22Rv1 (cell line): ENCODE measurements at regions not wholly inside any gene's neighbourhood (a gene's known extent, or its start where the extent isn't known, plus 50 kb on each side); places are given as distances from the start of the nearest gene placed in this dataset.

Experiments
- H3K27ac ChIP-seq: fragments of 450-650 bp; 2 replicates; pipeline ENCODE4 v1.5.1; 2017
- ZFX ChIP-seq: fragments of 450-650 bp; IDR thresholded peaks from 2 replicates; pipeline ENCODE4 v1.6.1; 2017; ENCODE audit warnings: antibody characterized with exemption, borderline replicate concordance
- TF ChIP-seq, protein P1 (sequence below): fragments of 450-650 bp; IDR thresholded peaks from 2 replicates; pipeline ENCODE4 v1.5.1; 2017; ENCODE audit warnings: mild to moderate bottlenecking

DNA sequence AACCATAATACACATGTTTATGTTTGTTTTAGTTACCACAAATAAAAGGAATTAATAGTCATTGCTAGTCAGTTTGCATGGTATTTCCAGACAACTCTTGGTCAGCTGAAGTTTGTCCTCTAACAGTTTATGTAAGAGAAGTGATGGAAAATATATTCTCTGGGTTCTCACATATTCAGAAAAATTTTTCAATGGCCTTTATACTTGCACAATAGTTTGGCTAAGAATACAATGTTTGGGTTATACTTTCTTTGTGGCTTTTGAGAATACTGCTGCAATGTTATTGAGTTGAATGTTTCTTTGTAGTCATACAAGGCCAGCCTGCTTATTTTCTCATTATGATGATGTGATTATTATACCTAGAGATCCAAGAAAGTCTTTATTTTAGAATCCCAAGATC, 133.9 kb downstream of the RAP2B start:
- H3K27ac ChIP-seq = no peak overlapping the region
- TF ChIP-seq ZFX = no peak
- TF ChIP-seq, protein P1, sequence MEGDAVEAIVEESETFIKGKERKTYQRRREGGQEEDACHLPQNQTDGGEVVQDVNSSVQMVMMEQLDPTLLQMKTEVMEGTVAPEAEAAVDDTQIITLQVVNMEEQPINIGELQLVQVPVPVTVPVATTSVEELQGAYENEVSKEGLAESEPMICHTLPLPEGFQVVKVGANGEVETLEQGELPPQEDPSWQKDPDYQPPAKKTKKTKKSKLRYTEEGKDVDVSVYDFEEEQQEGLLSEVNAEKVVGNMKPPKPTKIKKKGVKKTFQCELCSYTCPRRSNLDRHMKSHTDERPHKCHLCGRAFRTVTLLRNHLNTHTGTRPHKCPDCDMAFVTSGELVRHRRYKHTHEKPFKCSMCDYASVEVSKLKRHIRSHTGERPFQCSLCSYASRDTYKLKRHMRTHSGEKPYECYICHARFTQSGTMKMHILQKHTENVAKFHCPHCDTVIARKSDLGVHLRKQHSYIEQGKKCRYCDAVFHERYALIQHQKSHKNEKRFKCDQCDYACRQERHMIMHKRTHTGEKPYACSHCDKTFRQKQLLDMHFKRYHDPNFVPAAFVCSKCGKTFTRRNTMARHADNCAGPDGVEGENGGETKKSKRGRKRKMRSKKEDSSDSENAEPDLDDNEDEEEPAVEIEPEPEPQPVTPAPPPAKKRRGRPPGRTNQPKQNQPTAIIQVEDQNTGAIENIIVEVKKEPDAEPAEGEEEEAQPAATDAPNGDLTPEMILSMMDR = no peak

DNA sequence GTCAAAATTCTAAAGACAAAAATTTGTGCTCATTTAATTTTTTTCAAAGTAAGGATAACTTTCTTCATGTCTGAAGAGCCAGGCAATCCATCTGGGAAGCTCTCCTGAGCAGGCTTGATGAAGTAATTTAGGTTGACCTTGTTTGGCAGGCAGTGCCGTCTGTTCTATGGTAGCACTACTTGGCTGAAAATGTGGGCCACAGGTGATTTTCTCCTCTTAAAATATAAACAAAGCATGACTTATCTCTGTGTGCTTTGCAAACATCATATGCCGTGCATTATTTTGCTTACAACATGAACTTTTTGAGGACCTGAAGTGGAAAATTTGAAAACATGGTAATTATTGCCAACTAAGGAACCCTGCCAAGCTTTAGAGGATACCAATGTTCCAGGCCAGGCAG, 143.2 kb downstream of the RAP2B start:
- no peak overlapping the region for H3K27ac ChIP-seq
- no peak for TF ChIP-seq ZFX
- TF ChIP-seq, protein P1 = no peak

DNA sequence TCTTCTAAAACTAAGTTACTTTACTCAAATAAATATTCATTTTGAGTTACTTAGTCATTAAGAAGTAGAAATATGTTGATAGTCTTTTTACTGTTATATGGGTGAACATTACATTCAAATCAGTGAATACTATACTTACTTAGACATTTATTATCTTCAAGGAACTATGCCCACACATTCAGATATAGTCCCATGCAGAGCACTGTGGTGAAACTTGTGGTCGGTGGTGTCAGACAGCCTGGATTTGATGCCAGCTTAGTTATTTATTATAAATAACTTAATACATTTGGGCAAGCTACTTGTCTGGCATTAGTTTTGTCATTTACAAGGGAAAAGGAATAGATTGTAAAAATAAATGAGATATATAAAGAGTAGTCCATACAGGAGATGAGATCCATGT, 149.5 kb downstream of the RAP2B start:
- H3K27ac ChIP-seq = no peak overlapping the region
- no peak for TF ChIP-seq ZFX
- TF ChIP-seq, protein P1 = no peak

DNA sequence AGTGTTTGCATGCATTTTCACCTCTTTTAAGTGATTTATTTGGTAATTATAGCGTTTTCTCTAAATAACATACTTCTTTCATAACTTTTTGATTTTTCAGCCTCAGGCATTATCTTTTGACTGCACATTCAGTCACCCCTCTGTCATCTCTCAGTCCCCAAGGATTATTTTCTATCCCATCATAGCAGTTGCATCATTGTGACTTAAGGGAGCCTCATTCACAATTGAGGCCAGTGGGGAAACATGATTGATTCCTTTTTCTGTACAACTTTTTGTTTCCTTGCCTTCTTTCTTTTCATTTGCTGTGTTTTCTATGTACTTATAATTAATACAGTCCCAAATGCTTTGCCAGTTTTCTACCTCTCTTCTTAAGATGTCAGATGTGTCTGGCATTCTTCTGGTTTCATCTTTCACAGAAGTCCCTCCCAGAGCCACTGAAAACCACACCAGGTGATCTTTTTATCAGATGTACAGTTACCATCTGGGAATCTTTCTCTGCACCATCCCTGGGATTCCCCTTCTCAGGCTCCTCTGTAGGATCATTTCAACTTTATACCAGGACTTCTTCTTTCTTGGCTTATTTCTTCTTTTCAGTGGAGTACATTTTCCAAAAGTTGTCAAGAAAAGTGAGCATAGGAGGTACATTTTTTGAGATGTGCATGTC, 151.4 kb downstream of the RAP2B start:
- no peak overlapping the region for H3K27ac ChIP-seq
- no peak for TF ChIP-seq ZFX
- TF ChIP-seq, protein P1 = no peak

DNA sequence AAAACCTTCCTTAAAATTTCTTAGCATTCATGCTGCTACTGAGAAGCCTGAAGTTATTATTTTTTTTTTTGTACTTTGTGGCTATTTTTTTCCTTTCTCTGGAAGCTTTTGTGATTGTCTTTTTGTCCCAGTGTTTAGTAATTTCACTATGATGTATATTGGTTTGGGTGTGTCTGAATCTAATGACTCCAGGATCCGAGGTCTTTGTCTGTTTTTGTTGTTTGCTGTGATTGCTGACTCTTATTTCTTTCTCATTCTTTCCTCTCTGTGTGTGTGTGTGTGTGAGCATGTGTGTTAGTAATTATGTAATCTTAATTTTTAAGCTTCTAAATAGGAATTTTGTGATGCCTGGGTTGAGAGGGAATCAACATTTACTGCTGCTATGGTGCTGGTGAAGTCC, 152.0 kb downstream of the RAP2B start:
- TF ChIP-seq, protein P1 = no peak
- TF ChIP-seq ZFX = no peak

DNA sequence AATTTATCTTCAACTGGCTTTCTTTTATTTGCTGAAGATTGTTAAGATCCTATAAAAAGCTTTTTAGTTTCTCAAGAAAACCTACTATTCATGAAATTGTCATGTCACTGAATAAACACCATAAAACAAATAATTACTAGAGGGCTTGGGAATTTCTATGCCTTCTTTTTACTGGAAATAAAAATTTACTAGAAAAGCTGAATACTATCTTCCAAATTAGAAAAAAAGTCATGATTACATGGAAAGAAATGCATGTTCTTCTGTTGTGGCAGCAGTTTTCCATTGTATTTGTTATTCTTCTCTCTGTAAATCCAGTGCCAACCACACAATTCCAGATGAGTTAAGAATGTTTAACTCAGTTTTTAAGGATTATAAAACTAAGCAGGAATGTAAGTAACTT, 153.8 kb downstream of the RAP2B start:
- TF ChIP-seq, protein P1 = no peak
- TF ChIP-seq ZFX = no peak
- no peak overlapping the region for H3K27ac ChIP-seq

More for the DNA sequence above, 152.0 kb downstream of the RAP2B start:
- no peak overlapping the region for H3K27ac ChIP-seq

DNA sequence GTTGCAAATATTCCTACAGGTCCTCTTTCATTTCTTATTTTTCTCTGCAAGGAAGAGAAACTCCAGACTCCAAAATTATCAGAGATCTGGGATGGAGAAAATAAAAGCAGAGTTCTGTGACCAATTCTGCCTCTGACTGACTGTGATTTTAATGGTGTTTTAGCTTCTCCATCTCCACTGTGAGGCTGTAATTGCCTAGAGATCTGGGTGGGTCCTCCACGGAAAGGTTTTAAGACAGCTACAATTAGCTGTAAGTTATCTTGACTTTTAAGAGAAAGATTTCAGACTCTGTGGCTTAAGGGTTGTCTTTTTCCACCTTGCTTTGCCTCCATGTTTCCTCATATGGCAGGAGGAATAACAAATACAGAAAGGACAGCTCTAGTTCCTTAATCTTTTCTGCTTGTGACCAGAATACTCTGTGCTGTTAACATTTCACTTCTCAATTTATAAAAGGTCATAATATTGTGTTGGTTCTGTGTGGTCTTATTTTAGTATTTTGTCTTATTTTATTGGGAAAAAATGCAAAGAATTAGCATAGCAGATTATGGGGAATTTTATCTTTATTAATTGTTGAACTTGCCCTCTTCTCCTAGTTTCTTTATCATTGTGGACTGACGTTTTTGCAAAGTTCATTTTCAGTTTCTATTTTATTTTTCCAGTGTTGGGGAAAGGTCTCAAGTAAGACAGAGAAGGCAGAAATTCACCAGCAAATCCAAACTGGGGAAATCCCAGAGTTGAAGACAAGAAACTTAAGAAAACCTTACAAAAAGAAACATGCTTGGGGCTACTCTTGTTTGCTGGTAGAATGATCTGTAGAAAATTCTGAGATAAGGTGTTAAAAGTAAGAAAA, 157.9 kb downstream of the RAP2B start:
- TF ChIP-seq, protein P1 = no peak
- no peak for TF ChIP-seq ZFX
- no peak overlapping the region for H3K27ac ChIP-seq
